ENCODE measurements at regions not wholly inside any gene's neighbourhood (a gene's known extent, or its start where the extent isn't known, plus 50 kb on each side); places are given as distances from the start of the nearest gene placed in this dataset.

DNA sequence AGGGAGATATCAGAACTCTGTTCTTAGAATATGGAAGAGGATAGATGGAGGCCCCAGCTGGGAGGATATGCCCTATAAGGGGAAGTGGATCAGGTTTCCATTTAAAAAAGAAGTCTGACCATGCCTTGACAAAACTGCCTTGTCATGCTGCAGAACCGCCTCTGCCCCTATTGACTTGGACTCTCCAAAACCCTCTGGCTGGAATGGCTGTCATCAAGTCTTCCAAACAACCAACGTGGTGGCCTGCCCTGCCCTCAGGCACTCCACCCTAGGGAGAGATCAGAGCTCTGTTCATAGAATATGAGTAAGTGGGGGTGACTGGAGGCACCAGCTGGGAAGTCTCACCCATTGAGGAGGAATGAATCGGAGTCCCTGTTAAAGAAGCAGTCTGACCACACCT lies 114.9 kb downstream of the VSIG4 start:
- ChIA-PET CTCF (no interaction called here), POLR2A (no interaction called here)
- Mint-ChIP-seq H3K9me3 (peaks cover 16% of the 10 kb centered on the region), H3K36me3 (ENCODE audit: low read depth) (peaks cover 22% of the 10 kb centered on the region), H3K27me3 (no peaks in the 10 kb centered on the region), H3K27ac (peak overlapping the region; percentile 80), H3K4me1 (ENCODE audit: low read depth) (peaks cover 59% of the 10 kb centered on the region), H3K4me3 (peak overlapping the region; percentile 48)
- ATAC-seq = no peak
- DNase-seq = no peak
- TF ChIP-seq, protein P1, sequence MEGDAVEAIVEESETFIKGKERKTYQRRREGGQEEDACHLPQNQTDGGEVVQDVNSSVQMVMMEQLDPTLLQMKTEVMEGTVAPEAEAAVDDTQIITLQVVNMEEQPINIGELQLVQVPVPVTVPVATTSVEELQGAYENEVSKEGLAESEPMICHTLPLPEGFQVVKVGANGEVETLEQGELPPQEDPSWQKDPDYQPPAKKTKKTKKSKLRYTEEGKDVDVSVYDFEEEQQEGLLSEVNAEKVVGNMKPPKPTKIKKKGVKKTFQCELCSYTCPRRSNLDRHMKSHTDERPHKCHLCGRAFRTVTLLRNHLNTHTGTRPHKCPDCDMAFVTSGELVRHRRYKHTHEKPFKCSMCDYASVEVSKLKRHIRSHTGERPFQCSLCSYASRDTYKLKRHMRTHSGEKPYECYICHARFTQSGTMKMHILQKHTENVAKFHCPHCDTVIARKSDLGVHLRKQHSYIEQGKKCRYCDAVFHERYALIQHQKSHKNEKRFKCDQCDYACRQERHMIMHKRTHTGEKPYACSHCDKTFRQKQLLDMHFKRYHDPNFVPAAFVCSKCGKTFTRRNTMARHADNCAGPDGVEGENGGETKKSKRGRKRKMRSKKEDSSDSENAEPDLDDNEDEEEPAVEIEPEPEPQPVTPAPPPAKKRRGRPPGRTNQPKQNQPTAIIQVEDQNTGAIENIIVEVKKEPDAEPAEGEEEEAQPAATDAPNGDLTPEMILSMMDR (IDR thresholded peaks at IDR 0.05) = no peak
- intact Hi-C loops (cut with micrococcal nuclease) = no loop called here

DNA sequence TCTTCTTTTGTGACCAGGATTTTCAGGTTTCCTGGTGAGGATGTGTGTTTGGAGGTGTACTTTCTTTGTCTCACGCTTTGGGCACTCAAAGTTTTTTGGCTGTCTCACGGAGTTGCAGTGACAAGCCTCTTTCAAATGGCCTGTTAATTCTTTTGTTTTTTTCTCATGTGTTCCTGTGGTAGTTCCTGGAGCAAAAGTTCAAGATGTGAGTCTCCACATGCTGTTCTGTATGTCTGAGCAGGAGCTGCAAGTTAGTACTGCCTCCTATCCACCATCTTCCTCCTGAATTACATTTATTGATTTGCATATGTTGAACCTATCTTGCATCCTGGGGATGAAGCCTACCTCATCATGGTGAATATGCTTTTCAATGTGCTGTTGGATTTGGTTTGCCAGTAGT lies 118.5 kb downstream of the VSIG4 start:
- no peak for DNase-seq
- Mint-ChIP-seq H3K27ac (no peak overlapping the region), H3K9me3 (peaks cover 12% of the 10 kb centered on the region), H3K36me3 (ENCODE audit: low read depth) (peaks cover 16% of the 10 kb centered on the region), H3K4me3 (no peak overlapping the region), H3K27me3 (no peaks in the 10 kb centered on the region), H3K4me1 (ENCODE audit: low read depth) (peaks cover 45% of the 10 kb centered on the region)
- intact Hi-C loops (cut with micrococcal nuclease) = no loop called here
- ATAC-seq = no peak
- POLR2A ChIA-PET = no interaction called here
- CTCF ChIA-PET = no interaction called here
- TF ChIP-seq, protein P1 (IDR thresholded peaks at IDR 0.05) = no peak

DNA sequence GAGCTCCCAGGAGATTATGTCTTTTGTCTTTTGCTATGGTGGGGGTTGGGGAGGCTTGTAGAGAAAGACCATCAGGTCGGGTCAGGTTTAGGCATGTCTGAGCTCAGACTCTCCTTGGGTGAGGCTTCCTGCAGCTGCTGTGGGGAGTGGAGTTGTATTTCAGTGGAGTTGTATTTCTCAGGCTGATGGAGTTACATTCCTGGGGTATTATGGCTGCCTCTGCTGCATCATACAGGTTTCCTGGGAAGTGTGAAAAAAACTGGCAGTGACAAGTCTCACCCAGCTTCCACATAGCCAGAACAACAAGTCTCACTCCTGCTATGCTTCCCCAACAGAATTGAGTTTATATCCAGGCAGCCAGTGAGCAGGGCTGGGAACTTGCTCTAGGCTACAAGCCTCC lies 119.3 kb downstream of the VSIG4 start:
- TF ChIP-seq, protein P1 (IDR thresholded peaks at IDR 0.05) = no peak
- intact Hi-C loops (cut with micrococcal nuclease) = no loop called here

DNA sequence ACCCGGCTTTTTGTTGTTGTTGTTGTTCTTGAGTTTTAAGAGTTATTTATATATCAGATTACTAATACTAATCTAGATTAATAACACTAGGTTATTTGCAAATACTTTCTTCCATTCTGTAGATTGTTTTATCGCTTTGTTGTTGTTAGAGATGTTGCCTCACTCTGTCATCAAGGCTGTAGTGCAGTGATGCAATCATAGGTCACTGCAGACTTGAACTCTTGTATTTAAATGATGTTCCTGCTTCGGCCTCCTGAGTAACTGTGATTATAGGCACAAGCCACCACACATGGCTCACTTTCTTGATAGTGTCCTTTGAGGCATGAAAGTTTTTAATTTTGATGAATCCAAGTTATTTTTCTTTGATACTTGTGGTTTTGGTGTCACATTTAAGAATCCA lies 129.0 kb downstream of the VSIG4 start:
- ATAC-seq = no peak

More for the DNA sequence above, 119.3 kb downstream of the VSIG4 start:
- Mint-ChIP-seq H3K9me3 (peaks cover 12% of the 10 kb centered on the region), H3K4me1 (ENCODE audit: low read depth) (peaks cover 38% of the 10 kb centered on the region), H3K27me3 (no peaks in the 10 kb centered on the region), H3K4me3 (no peak overlapping the region), H3K36me3 (ENCODE audit: low read depth) (peaks cover 12% of the 10 kb centered on the region), H3K27ac (no peak overlapping the region)
- POLR2A ChIA-PET = no interaction called here
- CTCF ChIA-PET = no interaction called here
- no peak for ATAC-seq
- DNase-seq = no peak

DNA sequence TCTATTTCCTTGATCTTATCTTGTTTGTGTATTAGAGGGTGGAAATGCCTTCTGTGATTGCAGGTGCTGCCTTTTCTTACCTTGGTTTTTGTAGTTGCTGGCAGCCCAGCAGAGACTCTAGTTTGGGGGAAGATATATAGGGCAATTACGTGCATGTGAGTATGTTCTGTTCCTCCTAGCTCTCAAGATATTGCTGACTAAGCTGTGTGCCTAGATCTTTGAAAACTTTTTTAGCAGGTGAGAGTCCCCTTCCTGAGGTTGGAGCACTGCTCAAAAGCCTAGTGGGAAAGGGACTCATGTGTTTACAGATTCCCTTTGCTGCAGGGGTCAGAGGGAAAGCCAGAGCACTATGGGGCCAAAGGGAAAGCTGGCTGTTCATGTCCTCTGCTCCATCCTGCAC lies 136.1 kb downstream of the VSIG4 start:
- POLR2A ChIA-PET = no interaction called here
- H3K27me3 Mint-ChIP-seq = no peaks in the 10 kb centered on the region
- TF ChIP-seq, protein P1 (IDR thresholded peaks at IDR 0.05) = no peak
- intact Hi-C loops (cut with micrococcal nuclease) = no loop called here
- H3K36me3 Mint-ChIP-seq (ENCODE audit: low read depth) = no peaks in the 10 kb centered on the region
- no peak overlapping the region for H3K27ac Mint-ChIP-seq
- ATAC-seq = no peak
- DNase-seq = no peak
- CTCF ChIA-PET = no interaction called here
- no peak overlapping the region for H3K4me3 Mint-ChIP-seq
- H3K9me3 Mint-ChIP-seq = peaks cover 1% of the 10 kb centered on the region
- H3K4me1 Mint-ChIP-seq (ENCODE audit: low read depth) = peaks cover 16% of the 10 kb centered on the region

More for the DNA sequence above, 129.0 kb downstream of the VSIG4 start:
- Mint-ChIP-seq H3K27me3 (no peaks in the 10 kb centered on the region), H3K4me1 (ENCODE audit: low read depth) (no peaks in the 10 kb centered on the region), H3K36me3 (ENCODE audit: low read depth) (no peaks in the 10 kb centered on the region), H3K4me3 (no peak overlapping the region), H3K9me3 (no peaks in the 10 kb centered on the region), H3K27ac (no peak overlapping the region)
- ChIA-PET CTCF (no interaction called here), POLR2A (no interaction called here)
- TF ChIP-seq, protein P1 (IDR thresholded peaks at IDR 0.05) = no peak
- intact Hi-C loops (cut with micrococcal nuclease) = no loop called here
- no peak for DNase-seq

All from activated CD8-positive, alpha-beta T cell treated with anti-CD3 and anti-CD28 coated beads for 36 hours (primary cell).